Neuronal stem cell (in vitro differentiated cells): ENCODE measurements at regions not wholly inside any gene's neighbourhood (a gene's known extent, or its start where the extent isn't known, plus 50 kb on each side); places are given as distances from the start of the nearest gene placed in this dataset.

Experiments used
- DNase-seq: peaks from one replicate; pipeline ENCODE4 v3.0.0-alpha.2; 2013; ENCODE audit warnings: low spot score
- H2AFZ ChIP-seq: one replicate; pipeline ENCODE4 v1.6.1; 2013; ENCODE audit warnings: mild to moderate bottlenecking, low read length, inconsistent platforms
- H2AK5ac ChIP-seq: 2 replicates; pipeline ENCODE4 v1.6.1; 2013; ENCODE audit warnings: low read depth, mild to moderate bottlenecking, inconsistent platforms, low read length, moderate library complexity, mixed read lengths
- H2BK120ac ChIP-seq: 2 replicates; pipeline ENCODE4 v1.6.1; 2013; ENCODE audit warnings: low read depth, mild to moderate bottlenecking, inconsistent platforms, low read length, moderate library complexity, mixed read lengths
- H2BK12ac ChIP-seq: one replicate; pipeline ENCODE4 v1.6.1; 2013; ENCODE audit warnings: low read length, inconsistent platforms
- H2BK15ac ChIP-seq: 2 replicates; pipeline ENCODE4 v1.6.1; 2013; ENCODE audit warnings: mild to moderate bottlenecking, low read length, inconsistent platforms, mixed read lengths
- H2BK5ac ChIP-seq: one replicate; pipeline ENCODE4 v1.6.1; 2013; ENCODE audit warnings: inconsistent platforms, mild to moderate bottlenecking, low read length, moderate library complexity
- H3K14ac ChIP-seq: one replicate; pipeline ENCODE4 v1.6.1; 2013; ENCODE audit warnings: low read length, inconsistent platforms
- H3K18ac ChIP-seq: 2 replicates; pipeline ENCODE4 v1.6.1; 2013; ENCODE audit warnings: low read length, inconsistent platforms
- H3K23ac ChIP-seq: 2 replicates; pipeline ENCODE4 v1.6.1; 2013; ENCODE audit warnings: low read depth, mild to moderate bottlenecking, mixed read lengths, low read length, inconsistent platforms; ENCODE audit not compliant: poor library complexity
- H3K27ac ChIP-seq: replicated peaks from 3 replicates; pipeline ENCODE4 v1.5.1; 2013; ENCODE audit warnings: low read length, inconsistent platforms
- H3K27me3 ChIP-seq, 3 experiments: 2 replicates each; pipeline ENCODE4 v1.6.1; 2013; ENCODE audit warnings: low read length in 3 of 3, mild to moderate bottlenecking in 2 of 3, inconsistent platforms in 1 of 3, low read depth in 1 of 3, mixed read lengths in 1 of 3, moderate library complexity in 1 of 3; ENCODE audit not compliant: control insufficient read depth in 3 of 3, insufficient read depth in 3 of 3
- H3K36me3 ChIP-seq, 2 donors: replicated peaks in 1 of 2; 2 replicates each; pipeline ENCODE4 v1.6.1; 2013; ENCODE audit warnings: low read length in 2 of 2; ENCODE audit not compliant: control insufficient read depth in 2 of 2, insufficient read depth in 2 of 2
- H3K4ac ChIP-seq: 2 replicates; pipeline ENCODE4 v1.6.1; 2013; ENCODE audit warnings: inconsistent platforms, mild to moderate bottlenecking, low read length, moderate library complexity
- H3K4me1 ChIP-seq, 2 donors: 1 replicate in 1 of 2; 2 replicates in 1 of 2; pipeline ENCODE4 v1.6.1; 2013; ENCODE audit warnings: low read length in 2 of 2, low read depth in 1 of 2; ENCODE audit not compliant: control insufficient read depth in 2 of 2, insufficient read depth in 1 of 2
- H3K4me2 ChIP-seq: one replicate; pipeline ENCODE4 v1.6.1; 2013; ENCODE audit warnings: mild to moderate bottlenecking, low read length, inconsistent platforms; ENCODE audit not compliant: insufficient read depth, poor library complexity, severe bottlenecking
- H3K4me3 ChIP-seq, 2 donors: 2 replicates each; pipeline ENCODE4 v1.5.1; 2013; ENCODE audit warnings: low read length in 2 of 2, mild to moderate bottlenecking in 2 of 2, inconsistent platforms in 1 of 2, moderate library complexity in 1 of 2
- H3K79me1 ChIP-seq: one replicate; pipeline ENCODE4 v1.6.1; 2013; ENCODE audit warnings: low read depth, mild to moderate bottlenecking, inconsistent platforms, low read length, moderate library complexity
- H3K9ac ChIP-seq: one replicate; pipeline ENCODE4 v1.6.1; 2013; ENCODE audit warnings: mild to moderate bottlenecking, low read depth, low read length, inconsistent platforms; ENCODE audit not compliant: poor library complexity
- H3K9me3 ChIP-seq, 2 donors: replicated peaks in 1 of 2; 2 replicates each; pipeline versions ENCODE3 to v1.6.1; 2013; ENCODE audit warnings: low read length in 2 of 2, mild to moderate bottlenecking in 2 of 2, inconsistent platforms in 1 of 2, low read depth in 1 of 2, mixed read lengths in 1 of 2, moderate library complexity in 1 of 2; ENCODE audit not compliant: control insufficient read depth in 2 of 2, insufficient read depth in 1 of 2
- H4K8ac ChIP-seq: one replicate; pipeline ENCODE4 v1.6.1; 2013; ENCODE audit warnings: low read depth, mild to moderate bottlenecking, inconsistent platforms, low read length, moderate library complexity
- H4K91ac ChIP-seq: one replicate; pipeline ENCODE4 v1.6.1; 2013; ENCODE audit warnings: low read length, low read depth, mild to moderate bottlenecking, inconsistent platforms; ENCODE audit not compliant: poor library complexity
- WGBS, 2 donors: extraction: QIAGEN DNeasy Blood & Tissue Kit; methylation state at CpG; one replicate each; pipeline ENCODE4 v1.1.7; 2013; ENCODE audit warnings: missing lambda C conversion rate in 2 of 2, mixed read lengths in 1 of 2; ENCODE audit not compliant: insufficient read length in 2 of 2, insufficient replicate concordance in 1 of 2; ENCODE audit errors: extremely low coverage in 2 of 2; 5-methylcytosine and 5-hydroxymethylcytosine counted together

GRCh38 chr7:52233248-52233647, 802.2 kb upstream of the POM121L12 start:
- no peak overlapping the region for H3K18ac ChIP-seq
- H3K9ac ChIP-seq = no peak overlapping the region
- no peak overlapping the region for H2AFZ ChIP-seq
- H3K27me3 ChIP-seq = no peaks in the 10 kb centered on the region
- WGBS, 2 donors = no CpG with 5 or more reads among the region's 2 CpGs
- no peak overlapping the region for H2BK12ac ChIP-seq
- H3K27ac ChIP-seq = no peak overlapping the region
- H3K4me1 ChIP-seq = no peaks in the 10 kb centered on the region
- no peak overlapping the region for H3K4ac ChIP-seq
- H3K9me3 ChIP-seq = peaks cover 5 to 31% of the 10 kb centered on the region in 2 donors
- no peak overlapping the region for H4K8ac ChIP-seq
- H3K14ac ChIP-seq = no peak overlapping the region
- no peak overlapping the region for H2AK5ac ChIP-seq
- H3K36me3 ChIP-seq = no peaks in the 10 kb centered on the region
- H2BK15ac ChIP-seq = no peak overlapping the region
- H4K91ac ChIP-seq = no peak overlapping the region
- H2BK120ac ChIP-seq = no peak overlapping the region
- H3K79me1 ChIP-seq = no peaks in the 10 kb centered on the region
- DNase-seq = no peak
- H3K4me3 ChIP-seq = no peak overlapping the region
- H2BK5ac ChIP-seq = no peak overlapping the region
- H3K4me2 ChIP-seq = no peak overlapping the region
- no peak overlapping the region for H3K23ac ChIP-seq

- no peak overlapping the region for H2BK120ac ChIP-seq
- H4K8ac ChIP-seq = no peak overlapping the region
- no peak overlapping the region for H4K91ac ChIP-seq
- H2AFZ ChIP-seq = peak overlapping the region; percentile 27
- H3K4ac ChIP-seq = no peak overlapping the region
- no peaks in the 10 kb centered on the region for H3K79me1 ChIP-seq
- DNase-seq = no peak
- no peak overlapping the region for H2BK12ac ChIP-seq
- no peak overlapping the region for H2BK15ac ChIP-seq
- H3K4me1 ChIP-seq = peaks cover 0 to 2% of the 10 kb centered on the region in 2 donors
- no peak overlapping the region for H3K14ac ChIP-seq
- no peak overlapping the region for H3K23ac ChIP-seq
- no peak overlapping the region for H2AK5ac ChIP-seq
- no peaks in the 10 kb centered on the region for H3K27me3 ChIP-seq
- WGBS, 2 donors = no CpG with 5 or more reads among the region's 3 CpGs
- no peak overlapping the region for H3K4me2 ChIP-seq
- H3K36me3 ChIP-seq = no peaks in the 10 kb centered on the region
- no peak overlapping the region for H3K9ac ChIP-seq
- no peak overlapping the region for H3K27ac ChIP-seq
- no peak overlapping the region for H2BK5ac ChIP-seq
- no peak overlapping the region for H3K4me3 ChIP-seq
- no peak overlapping the region for H3K18ac ChIP-seq
- peaks cover 0 to 4% of the 10 kb centered on the region in 2 donors for H3K9me3 ChIP-seq
Observed at GRCh38 chr7:52211930-52212329, 823.5 kb upstream of the POM121L12 start.

- no peak for DNase-seq
- Histone ChIP-seq H3K14ac (no peak overlapping the region), H3K18ac (no peak overlapping the region), H3K9me3 (peaks cover 0 to 4% of the 10 kb centered on the region in 2 donors), H3K4me1 (peaks cover 0 to 2% of the 10 kb centered on the region in 2 donors), H3K4ac (no peak overlapping the region), H3K23ac (no peak overlapping the region), H4K8ac (no peak overlapping the region), H3K79me1 (no peaks in the 10 kb centered on the region), H4K91ac (no peak overlapping the region), H2BK15ac (no peak overlapping the region), H3K36me3 (no peaks in the 10 kb centered on the region), H3K4me2 (no peak overlapping the region), H3K4me3 (no peak overlapping the region), H3K27me3 (no peaks in the 10 kb centered on the region), H2BK120ac (no peak overlapping the region), H2BK5ac (no peak overlapping the region), H2AK5ac (no peak overlapping the region), H2BK12ac (no peak overlapping the region), H3K27ac (no peak overlapping the region), H2AFZ (peak overlapping the region; percentile 8), H3K9ac (no peak overlapping the region)
- no CpG with 5 or more reads among the region's 2 CpGs for WGBS, 2 donors
Observed at GRCh38 chr7:52209614-52210013, 825.8 kb upstream of the POM121L12 start.

GRCh38 chr7:52197221-52197620, 838.2 kb upstream of the POM121L12 start:
- no peak overlapping the region for H3K4ac ChIP-seq
- H2BK5ac ChIP-seq = no peak overlapping the region
- H2AK5ac ChIP-seq = no peak overlapping the region
- H3K27ac ChIP-seq = no peak overlapping the region
- H3K4me1 ChIP-seq = no peaks in the 10 kb centered on the region
- no CpG with 5 or more reads among the region's 1 CpG for WGBS, 2 donors
- no peak overlapping the region for H4K8ac ChIP-seq
- DNase-seq = no peak
- peak overlapping the region; percentile 12 for H2AFZ ChIP-seq
- H3K27me3 ChIP-seq = no peaks in the 10 kb centered on the region
- H3K79me1 ChIP-seq = no peaks in the 10 kb centered on the region
- no peak overlapping the region for H3K4me3 ChIP-seq
- no peaks in the 10 kb centered on the region for H3K9me3 ChIP-seq
- no peak overlapping the region for H3K14ac ChIP-seq
- H3K18ac ChIP-seq = no peak overlapping the region
- no peak overlapping the region for H2BK120ac ChIP-seq
- no peak overlapping the region for H3K9ac ChIP-seq
- no peak overlapping the region for H2BK15ac ChIP-seq
- no peak overlapping the region for H3K23ac ChIP-seq
- no peak overlapping the region for H2BK12ac ChIP-seq
- H4K91ac ChIP-seq = no peak overlapping the region
- no peaks in the 10 kb centered on the region for H3K36me3 ChIP-seq
- H3K4me2 ChIP-seq = no peak overlapping the region
